ENCODE measurements at regions not wholly inside any gene's neighbourhood (a gene's known extent, or its start where the extent isn't known, plus 50 kb on each side); places are given as distances from the start of the nearest gene placed in this dataset.

- H3K9me3 ChIP-seq (replicated peaks in 1 of 3), result no peaks in the 10 kb centered on the region
- no peaks in the 10 kb centered on the region for H3K36me3 ChIP-seq (replicated peaks in 1 of 2)
- no peak overlapping the region for H3K4me3 ChIP-seq
- H3K4me1 ChIP-seq (replicated peaks in 1 of 2), result no peaks in the 10 kb centered on the region
- intact Hi-C loops (cut with DNase I), result no loop called here
- no peak overlapping the region for H3K27ac ChIP-seq
- no peaks in the 10 kb centered on the region for H3K27me3 ChIP-seq
- TF ChIP-seq CTCF (IDR thresholded peaks at IDR 0.05), result no peak
- TF ChIP-seq POLR2A (IDR thresholded peaks at IDR 0.05), result no peak
- DNase-seq, result no peak
These were observed 234.1 kb downstream of the GRXCR1 start for GRCh38 chr4:43126595-43126994.

- no peak for DNase-seq
- H3K27ac ChIP-seq, result no peak overlapping the region
- TF ChIP-seq POLR2A (IDR thresholded peaks at IDR 0.05), result no peak
- no peak for TF ChIP-seq CTCF (IDR thresholded peaks at IDR 0.05)
- WGBS, 4 donors, result 70 to 81% (median 76%) methylated on average over 11 of the region's 11 CpGs
- H3K9me3 ChIP-seq (replicated peaks in 1 of 3), result no peaks in the 10 kb centered on the region
- H3K4me1 ChIP-seq (replicated peaks in 1 of 2), result no peaks in the 10 kb centered on the region
- no peaks in the 10 kb centered on the region for H3K27me3 ChIP-seq
- H3K36me3 ChIP-seq (replicated peaks in 1 of 2), result no peaks in the 10 kb centered on the region
- intact Hi-C loops (cut with DNase I), result loop anchor here in 1 of 2 donors (10.0 kb wide), 1 partner anchor 1504 kb away; no protein-coding TSS in a partner anchor
- no peak overlapping the region for H3K4me3 ChIP-seq
These were observed 237.9 kb downstream of the GRXCR1 start for GRCh38 chr4:43130228-43131021.

- WGBS, 4 donors, result 31 to 40% (median 33%) methylated on average over 11 of the region's 11 CpGs
- no peak overlapping the region for H3K4me3 ChIP-seq
- intact Hi-C loops (cut with DNase I), result loop anchor here in 1 of 2 donors (10.0 kb wide), 1 partner anchor 1503 kb away; no protein-coding TSS in a partner anchor
- no peaks in the 10 kb centered on the region for H3K9me3 ChIP-seq (replicated peaks in 1 of 3)
- no peaks in the 10 kb centered on the region for H3K27me3 ChIP-seq
- no peaks in the 10 kb centered on the region for H3K36me3 ChIP-seq (replicated peaks in 1 of 2)
- DNase-seq, result peak; percentile 39 to 79 (median 66)
- H3K27ac ChIP-seq, result no peak overlapping the region
- no peak for TF ChIP-seq POLR2A (IDR thresholded peaks at IDR 0.05)
- peak; percentile 55 to 72 (median 64) for TF ChIP-seq CTCF (IDR thresholded peaks at IDR 0.05)
- no peaks in the 10 kb centered on the region for H3K4me1 ChIP-seq (replicated peaks in 1 of 2)
These were observed 239.6 kb downstream of the GRXCR1 start for GRCh38 chr4:43132010-43132582.

- DNase-seq, result no peak
- TF ChIP-seq POLR2A (IDR thresholded peaks at IDR 0.05) (no peak), CTCF (IDR thresholded peaks at IDR 0.05) (no peak)
- intact Hi-C loops (cut with DNase I), result loop anchor here in 1 of 2 donors (10.0 kb wide), 1 partner anchor 1501 kb away; no protein-coding TSS in a partner anchor
- H3K4me3 ChIP-seq, result no peak overlapping the region
- H3K36me3 ChIP-seq (replicated peaks in 1 of 2), result no peaks in the 10 kb centered on the region
- H3K27me3 ChIP-seq, result no peaks in the 10 kb centered on the region
- no peaks in the 10 kb centered on the region for H3K4me1 ChIP-seq (replicated peaks in 1 of 2)
- 67 to 84% (median 69%) methylated on average over 6 of the region's 6 CpGs for WGBS, 4 donors
- H3K27ac ChIP-seq, result no peak overlapping the region
- H3K9me3 ChIP-seq (replicated peaks in 1 of 3), result no peaks in the 10 kb centered on the region
These were observed 241.1 kb downstream of the GRXCR1 start for GRCh38 chr4:43133566-43133965.

Measured in adrenal gland (tissue), 9 donors.